T-cell (primary cell): ENCODE measurements at regions not wholly inside any gene's neighbourhood (a gene's known extent, or its start where the extent isn't known, plus 50 kb on each side); places are given as distances from the start of the nearest gene placed in this dataset.

ENCODE experiments used
- ATAC-seq, 4 experiments: fragments of 200-7000 bp in 3 of 4; fragments of 150-1000 bp in 1 of 4; cut with Tn5 transposase; replicated peaks in 1 of 4; 1 replicate in 3 of 4; 2 replicates in 1 of 4; pipeline ENCODE4 v1.10.0; 2021; ENCODE audit warnings: moderate library complexity in 3 of 4, mild to moderate bottlenecking in 2 of 4, moderate number of reproducible peaks in 1 of 4
- CTCF ChIA-PET, 2 donors: fragments of 300-600 bp; sonication (Branson Sonifier 250); formaldehyde crosslinking; loops; one replicate each; lab custom pipeline; 2022; ENCODE audit warnings: antibody characterized with exemption in 2 of 2; lab: Charles Lee
- POLR2A ChIA-PET, 2 donors: fragments of 300-600 bp; sonication (Branson Sonifier 250); formaldehyde crosslinking; loops; one replicate each; lab custom pipeline; 2022; ENCODE audit warnings: antibody characterized with exemption in 2 of 2; lab: Charles Lee
- DNase-seq, 35 experiments: peaks; one replicate each; pipeline versions ENCODE4 v3.0.0 to v3.0.0-alpha.2; 2013 to 2023
- H3K27ac ChIP-seq: one replicate; pipeline ENCODE4 v1.5.1; 2013; ENCODE audit warnings: low read length
- H3K27me3 ChIP-seq, 2 experiments: replicated peaks in 1 of 2; 1 replicate in 1 of 2; 2 replicates in 1 of 2; pipeline versions ENCODE4 v1.6.1 to v1.7.0; 2013; ENCODE audit warnings: low read length in 1 of 2, mixed read lengths in 1 of 2; ENCODE audit not compliant: control insufficient read depth in 2 of 2, insufficient read depth in 2 of 2; ENCODE audit errors: extremely low read depth in 1 of 2
- H3K36me3 ChIP-seq, 2 donors: 1 replicate in 1 of 2; 2 replicates in 1 of 2; pipeline versions ENCODE4 v1.6.1 to v1.7.0; 2013; ENCODE audit warnings: low read length in 1 of 2; ENCODE audit not compliant: control insufficient read depth in 2 of 2, insufficient read depth in 1 of 2; ENCODE audit errors: extremely low read depth in 1 of 2
- H3K4me1 ChIP-seq, 2 experiments: 1 replicate in 1 of 2; 2 replicates in 1 of 2; pipeline versions ENCODE4 v1.6.1 to v1.7.0; 2013; ENCODE audit warnings: low read length in 2 of 2, mixed read lengths in 1 of 2; ENCODE audit not compliant: insufficient read depth in 2 of 2, control insufficient read depth in 1 of 2; ENCODE audit errors: extremely low read depth in 1 of 2
- H3K4me3 ChIP-seq, 2 donors: 1 replicate in 1 of 2; 2 replicates in 1 of 2; pipeline versions ENCODE4 v1.5.1 to v1.7.0; 2013; ENCODE audit warnings: mild to moderate bottlenecking in 2 of 2, low read length in 1 of 2, moderate library complexity in 1 of 2; ENCODE audit not compliant: control insufficient read depth in 1 of 2; ENCODE audit errors: extremely low read depth in 1 of 2
- H3K9me3 ChIP-seq: 2 replicates; pipeline ENCODE4 v1.7.0; 2013
- H3K27ac Mint-ChIP-seq, 2 donors: one replicate each; pipeline ENCODE4 v1.8.0; 2020 to 2021; ENCODE audit warnings: mild to moderate bottlenecking in 2 of 2, mixed read lengths in 2 of 2
- H3K27me3 Mint-ChIP-seq, 2 donors: one replicate each; pipeline ENCODE4 v1.8.0; 2021 to 2022; ENCODE audit warnings: mixed read lengths in 2 of 2
- H3K36me3 Mint-ChIP-seq: one replicate; pipeline ENCODE4 v1.8.0; 2021; ENCODE audit warnings: mixed read lengths
- H3K4me1 Mint-ChIP-seq, 3 donors: one replicate each; pipeline ENCODE4 v1.8.0; 2020 to 2022; ENCODE audit warnings: mixed read lengths in 3 of 3, mild to moderate bottlenecking in 1 of 3
- H3K4me3 Mint-ChIP-seq, 3 donors: one replicate each; pipeline ENCODE4 v1.8.0; 2020 to 2022; ENCODE audit warnings: mild to moderate bottlenecking in 3 of 3, mixed read lengths in 3 of 3, moderate library complexity in 3 of 3
- H3K9me3 Mint-ChIP-seq, 3 donors: one replicate each; pipeline ENCODE4 v1.8.0; 2020 to 2022; ENCODE audit warnings: mixed read lengths in 3 of 3
- WGBS: methylation state at CpG from one replicate; pipeline ENCODE4 v1.1.5; 2013; ENCODE audit warnings: missing lambda C conversion rate; ENCODE audit not compliant: insufficient coverage; 5-methylcytosine and 5-hydroxymethylcytosine counted together

GRCh38 chr16:48817032-48817431 is 207.1 kb upstream of the N4BP1 start:
- H3K27me3 Mint-ChIP-seq, result peaks cover 14 to 16% of the 10 kb centered on the region in 2 donors
- H3K9me3 Mint-ChIP-seq, result peaks cover 0 to 4% (median 0%) of the 10 kb centered on the region in 3 donors
- H3K4me1 Mint-ChIP-seq, result no peaks in the 10 kb centered on the region
- no peaks in the 10 kb centered on the region for H3K36me3 Mint-ChIP-seq
- no peaks in the 10 kb centered on the region for H3K36me3 ChIP-seq
- H3K27ac ChIP-seq, result no peak overlapping the region
- peaks cover 2% of the 10 kb centered on the region in 2 experiments for H3K27me3 ChIP-seq
- H3K4me1 ChIP-seq, result no peaks in the 10 kb centered on the region
- H3K4me3 Mint-ChIP-seq, result no peak overlapping the region
- H3K4me3 ChIP-seq, result no peak overlapping the region
- no peaks in the 10 kb centered on the region for H3K9me3 ChIP-seq
- 73% methylated on average over 6 of the region's 7 CpGs for WGBS
- CTCF ChIA-PET, result no interaction called here
- H3K27ac Mint-ChIP-seq, result no peak overlapping the region
- POLR2A ChIA-PET, result no interaction called here
- ATAC-seq (no peak), DNase-seq (no peak)

GRCh38 chr16:48816393-48816792 is 206.4 kb upstream of the N4BP1 start:
- DNase-seq, result no peak
- Histone ChIP-seq H3K4me3 (no peak overlapping the region), H3K27ac (no peak overlapping the region), H3K9me3 (no peaks in the 10 kb centered on the region), H3K4me1 (no peaks in the 10 kb centered on the region), H3K36me3 (no peaks in the 10 kb centered on the region), H3K27me3 (peaks cover 2 to 6% of the 10 kb centered on the region in 2 experiments)
- Mint-ChIP-seq H3K4me1 (no peaks in the 10 kb centered on the region), H3K9me3 (peaks cover 0 to 2% (median 0%) of the 10 kb centered on the region in 3 donors), H3K27me3 (peaks cover 20 to 23% of the 10 kb centered on the region in 2 donors), H3K27ac (no peak overlapping the region), H3K36me3 (no peaks in the 10 kb centered on the region), H3K4me3 (no peak overlapping the region)
- CTCF ChIA-PET, result no interaction called here
- ATAC-seq, result no peak
- POLR2A ChIA-PET, result no interaction called here

- Mint-ChIP-seq H3K4me3 (no peak overlapping the region), H3K9me3 (no peaks in the 10 kb centered on the region), H3K4me1 (no peaks in the 10 kb centered on the region), H3K27me3 (peaks cover 25 to 27% of the 10 kb centered on the region in 2 donors), H3K36me3 (no peaks in the 10 kb centered on the region), H3K27ac (no peak overlapping the region)
- WGBS, result 58% methylated on average over 7 of the region's 8 CpGs
- Histone ChIP-seq H3K4me1 (no peaks in the 10 kb centered on the region), H3K9me3 (no peaks in the 10 kb centered on the region), H3K27me3 (peaks cover 2 to 15% of the 10 kb centered on the region in 2 experiments), H3K36me3 (no peaks in the 10 kb centered on the region), H3K4me3 (no peak overlapping the region), H3K27ac (no peak overlapping the region)
- ATAC-seq, result no peak
- DNase-seq, result no peak
- POLR2A ChIA-PET, result no interaction called here
- CTCF ChIA-PET, result no interaction called here
Measured at GRCh38 chr16:48814994-48815393, 205.0 kb upstream of the N4BP1 start.

GRCh38 chr16:48813485-48813884 is 203.5 kb upstream of the N4BP1 start:
- Histone ChIP-seq H3K9me3 (no peaks in the 10 kb centered on the region), H3K4me3 (no peak overlapping the region), H3K36me3 (no peaks in the 10 kb centered on the region), H3K27ac (no peak overlapping the region), H3K4me1 (no peaks in the 10 kb centered on the region), H3K27me3 (peaks cover 2 to 15% of the 10 kb centered on the region in 2 experiments)
- ChIA-PET POLR2A (no interaction called here), CTCF (no interaction called here)
- no peaks in the 10 kb centered on the region for H3K36me3 Mint-ChIP-seq
- no peak overlapping the region for H3K4me3 Mint-ChIP-seq
- ATAC-seq, result no peak
- no peak for DNase-seq
- no peaks in the 10 kb centered on the region for H3K9me3 Mint-ChIP-seq
- H3K27ac Mint-ChIP-seq, result no peak overlapping the region
- peaks cover 30 to 33% of the 10 kb centered on the region in 2 donors for H3K27me3 Mint-ChIP-seq
- no peaks in the 10 kb centered on the region for H3K4me1 Mint-ChIP-seq

GRCh38 chr16:48812856-48813255 is 202.9 kb upstream of the N4BP1 start:
- ATAC-seq (no peak), DNase-seq (no peak)
- Histone ChIP-seq H3K4me3 (no peak overlapping the region), H3K4me1 (no peaks in the 10 kb centered on the region), H3K27me3 (peaks cover 2 to 15% of the 10 kb centered on the region in 2 experiments), H3K9me3 (no peaks in the 10 kb centered on the region), H3K36me3 (no peaks in the 10 kb centered on the region), H3K27ac (no peak overlapping the region)
- POLR2A ChIA-PET, result no interaction called here
- Mint-ChIP-seq H3K4me1 (no peaks in the 10 kb centered on the region), H3K27me3 (peaks cover 30 to 33% of the 10 kb centered on the region in 2 donors), H3K4me3 (no peak overlapping the region), H3K36me3 (no peaks in the 10 kb centered on the region), H3K27ac (no peak overlapping the region), H3K9me3 (no peaks in the 10 kb centered on the region)
- CTCF ChIA-PET, result no interaction called here
- 46% methylated on average over 1 of the region's 4 CpGs for WGBS

GRCh38 chr16:48811478-48811877 is 201.5 kb upstream of the N4BP1 start:
- Histone ChIP-seq H3K9me3 (no peaks in the 10 kb centered on the region), H3K4me3 (no peak overlapping the region), H3K36me3 (no peaks in the 10 kb centered on the region), H3K27ac (no peak overlapping the region), H3K4me1 (no peaks in the 10 kb centered on the region), H3K27me3 (peaks cover 2 to 15% of the 10 kb centered on the region in 2 experiments)
- WGBS, result 11% methylated on average over 7 of the region's 11 CpGs
- ATAC-seq (no peak), DNase-seq (no peak)
- ChIA-PET CTCF (no interaction called here), POLR2A (no interaction called here)
- Mint-ChIP-seq H3K9me3 (no peaks in the 10 kb centered on the region), H3K4me3 (no peak overlapping the region), H3K36me3 (no peaks in the 10 kb centered on the region), H3K27ac (no peak overlapping the region), H3K4me1 (no peaks in the 10 kb centered on the region), H3K27me3 (peaks cover 33 to 34% of the 10 kb centered on the region in 2 donors)

GRCh38 chr16:48810803-48811453 is 200.9 kb upstream of the N4BP1 start:
- Mint-ChIP-seq H3K4me3 (no peak overlapping the region), H3K36me3 (no peaks in the 10 kb centered on the region), H3K27ac (no peak overlapping the region), H3K27me3 (peaks cover 33 to 34% of the 10 kb centered on the region in 2 donors), H3K4me1 (no peaks in the 10 kb centered on the region), H3K9me3 (no peaks in the 10 kb centered on the region)
- Histone ChIP-seq H3K4me3 (no peak overlapping the region), H3K4me1 (no peaks in the 10 kb centered on the region), H3K36me3 (no peaks in the 10 kb centered on the region), H3K9me3 (no peaks in the 10 kb centered on the region), H3K27me3 (peaks cover 2 to 15% of the 10 kb centered on the region in 2 experiments), H3K27ac (no peak overlapping the region)
- 11% methylated on average over 64 of the region's 70 CpGs for WGBS
- POLR2A ChIA-PET, result no interaction called here
- CTCF ChIA-PET, result no interaction called here
- ATAC-seq, result no peak
- DNase-seq, result no peak
